GM19324 (cell line): ENCODE measurements at regions not wholly inside any gene's neighbourhood (a gene's known extent, or its start where the extent isn't known, plus 50 kb on each side); places are given as distances from the start of the nearest gene placed in this dataset.
"Not testable (repeated sequence)": the region's sequence is repeated elsewhere in the genome, so short reads cannot be mapped to it uniquely, and the experiment has no call there.

Experiments used
- ATAC-seq: cut with Tn5 transposase; IDR thresholded peaks from one replicate; pipeline ENCODE4 v1.9.1; 2021; ENCODE audit warnings: mild to moderate bottlenecking, moderate library complexity; ENCODE audit not compliant: unreplicated experiment, low FRiP score

GRCh38 chr17:73910206-73910605 is 266.0 kb upstream of the SDK2 start:
- no peak for ATAC-seq

- ATAC-seq = no peak
Measured at GRCh38 chr17:73910821-73911515, 266.7 kb upstream of the SDK2 start.

GRCh38 chr17:73911726-73912372 is 267.6 kb upstream of the SDK2 start:
- no peak for ATAC-seq

- ATAC-seq = no peak
Measured at GRCh38 chr17:73912373-73912746, 268.1 kb upstream of the SDK2 start.

- no peak for ATAC-seq
Measured at GRCh38 chr17:73914536-73915274, 270.5 kb upstream of the SDK2 start.

GRCh38 chr17:73919033-73919432 is 274.8 kb upstream of the SDK2 start:
- not testable (repeated sequence) for ATAC-seq

GRCh38 chr17:73921306-73921705 is 277.1 kb upstream of the SDK2 start:
- ATAC-seq = no peak

GRCh38 chr17:73924114-73924908 is 279.2 kb upstream of the RPL38 start:
- ATAC-seq = no peak

- ATAC-seq = no peak
Measured at GRCh38 chr17:73924909-73925186, 278.6 kb upstream of the RPL38 start.

GRCh38 chr17:73929860-73930430 is 273.5 kb upstream of the RPL38 start:
- no peak for ATAC-seq

- no peak for ATAC-seq
Measured at GRCh38 chr17:73932216-73932749, 271.2 kb upstream of the RPL38 start.

- no peak for ATAC-seq
Measured at GRCh38 chr17:73933164-73933766, 270.2 kb upstream of the RPL38 start.

- ATAC-seq = no peak
Measured at GRCh38 chr17:73933871-73934270, 269.6 kb upstream of the RPL38 start.

GRCh38 chr17:73934696-73935095 is 268.8 kb upstream of the RPL38 start:
- no peak for ATAC-seq

- no peak for ATAC-seq
Measured at GRCh38 chr17:73936908-73937627, 266.4 kb upstream of the RPL38 start.

GRCh38 chr17:73938706-73939105 is 264.8 kb upstream of the RPL38 start:
- no peak for ATAC-seq

- no peak for ATAC-seq
Measured at GRCh38 chr17:73939806-73940205, 263.7 kb upstream of the RPL38 start.

GRCh38 chr17:73940511-73940910 is 263.0 kb upstream of the RPL38 start:
- ATAC-seq = no peak

GRCh38 chr17:73941919-73942530 is 261.5 kb upstream of the RPL38 start:
- ATAC-seq = no peak
